Natural killer cell (primary cell): ENCODE measurements at regions not wholly inside any gene's neighbourhood (a gene's known extent, or its start where the extent isn't known, plus 50 kb on each side); places are given as distances from the start of the nearest gene placed in this dataset.

Experiments used
- ATAC-seq, 3 donors: fragments of 150-1000 bp in 2 of 3; fragments of 200-7000 bp in 1 of 3; cut with Tn5 transposase; 1 replicate in 1 of 3; 2 replicates in 2 of 3; pipeline ENCODE4 v1.10.0; 2021; ENCODE audit warnings: mild to moderate bottlenecking in 2 of 3, moderate library complexity in 2 of 3
- DNase-seq, 2 donors: peaks; one replicate each; pipeline versions ENCODE4 v3.0.0 to v3.0.0-alpha.2; 2013 to 2021; ENCODE audit warnings: mixed read lengths in 1 of 2
- H3K27ac ChIP-seq: one replicate; pipeline ENCODE4 v1.5.1; 2013; ENCODE audit warnings: mild to moderate bottlenecking, low read length
- H3K27me3 ChIP-seq: one replicate; pipeline ENCODE4 v1.6.1; 2013; ENCODE audit warnings: low read length; ENCODE audit not compliant: control insufficient read depth, insufficient read depth
- H3K36me3 ChIP-seq: one replicate; pipeline ENCODE4 v1.6.1; 2013; ENCODE audit warnings: low read length; ENCODE audit not compliant: control insufficient read depth, insufficient read depth
- H3K4me1 ChIP-seq: one replicate; pipeline ENCODE4 v1.6.1; 2013; ENCODE audit warnings: low read length; ENCODE audit not compliant: control insufficient read depth, insufficient read depth
- H3K4me3 ChIP-seq: one replicate; pipeline ENCODE4 v1.5.1; 2013; ENCODE audit warnings: low read length
- H3K9me3 ChIP-seq: one replicate; pipeline ENCODE4 v1.6.1; 2013; ENCODE audit warnings: low read length; ENCODE audit not compliant: control insufficient read depth, insufficient read depth
- H3K27ac Mint-ChIP-seq, 2 donors: one replicate each; pipeline ENCODE4 v1.8.0; 2022; ENCODE audit warnings: mild to moderate bottlenecking in 2 of 2, mixed read lengths in 2 of 2, moderate library complexity in 1 of 2
- H3K27me3 Mint-ChIP-seq, 2 donors: one replicate each; pipeline ENCODE4 v1.8.0; 2022; ENCODE audit warnings: low read depth in 2 of 2, mixed read lengths in 2 of 2
- H3K36me3 Mint-ChIP-seq: one replicate; pipeline ENCODE4 v1.8.0; 2022; ENCODE audit warnings: mixed read lengths
- H3K4me1 Mint-ChIP-seq, 2 donors: one replicate each; pipeline ENCODE4 v1.8.0; 2022; ENCODE audit warnings: mixed read lengths in 2 of 2
- H3K4me3 Mint-ChIP-seq: one replicate; pipeline ENCODE4 v1.8.0; 2022; ENCODE audit warnings: mild to moderate bottlenecking, moderate library complexity, mixed read lengths
- H3K9me3 Mint-ChIP-seq, 2 donors: one replicate each; pipeline ENCODE4 v1.8.0; 2022; ENCODE audit warnings: mixed read lengths in 2 of 2
- WGBS: methylation state at CpG from one replicate; pipeline ENCODE4 v1.1.7; 2013; ENCODE audit warnings: missing lambda C conversion rate; ENCODE audit not compliant: insufficient coverage; 5-methylcytosine and 5-hydroxymethylcytosine counted together
- intact Hi-C: fragments of 100-400 bp; cut with micrococcal nuclease; formaldehyde crosslinking; loops from one replicate; pipeline ENCODE4 v1.14.2; 2022
- TF ChIP-seq, protein P1 (sequence below): fragments of 200-600 bp; IDR thresholded peaks from one replicate; pipeline ENCODE4 v1.8.0; 2022; ENCODE audit warnings: antibody characterized with exemption

DNA sequence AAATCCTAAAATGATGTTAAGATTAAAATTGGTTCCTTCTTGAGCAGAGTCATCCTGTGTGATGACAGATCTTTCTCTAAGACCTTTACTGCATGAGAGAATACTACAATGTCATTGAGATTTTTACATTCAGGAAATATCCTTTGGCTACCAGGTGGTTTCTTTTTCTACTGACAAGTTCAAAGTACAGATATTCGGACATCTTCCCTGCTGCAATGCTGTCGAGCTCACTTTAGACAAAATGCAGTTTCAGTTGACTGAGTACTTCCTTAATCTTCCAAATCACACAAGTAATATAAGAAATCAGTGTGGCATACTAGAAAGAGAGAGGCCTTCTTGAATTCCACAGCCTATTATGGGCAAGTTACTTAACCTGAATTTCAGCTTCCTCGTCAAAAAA is 207.9 kb upstream of the ACVR2A start:
- WGBS = 39% methylated on average over 3 of the region's 3 CpGs
- Mint-ChIP-seq H3K9me3 (peaks cover 0 to 3% of the 10 kb centered on the region in 2 donors), H3K4me3 (no peak overlapping the region), H3K27me3 (peaks cover 0 to 7% of the 10 kb centered on the region in 2 donors), H3K27ac (no peak overlapping the region), H3K4me1 (no peaks in the 10 kb centered on the region), H3K36me3 (no peaks in the 10 kb centered on the region)
- Histone ChIP-seq H3K36me3 (no peaks in the 10 kb centered on the region), H3K27me3 (no peaks in the 10 kb centered on the region), H3K4me3 (no peak overlapping the region), H3K4me1 (no peaks in the 10 kb centered on the region), H3K27ac (no peak overlapping the region), H3K9me3 (no peaks in the 10 kb centered on the region)
- ATAC-seq (no peak), DNase-seq (no peak)
- TF ChIP-seq, protein P1, sequence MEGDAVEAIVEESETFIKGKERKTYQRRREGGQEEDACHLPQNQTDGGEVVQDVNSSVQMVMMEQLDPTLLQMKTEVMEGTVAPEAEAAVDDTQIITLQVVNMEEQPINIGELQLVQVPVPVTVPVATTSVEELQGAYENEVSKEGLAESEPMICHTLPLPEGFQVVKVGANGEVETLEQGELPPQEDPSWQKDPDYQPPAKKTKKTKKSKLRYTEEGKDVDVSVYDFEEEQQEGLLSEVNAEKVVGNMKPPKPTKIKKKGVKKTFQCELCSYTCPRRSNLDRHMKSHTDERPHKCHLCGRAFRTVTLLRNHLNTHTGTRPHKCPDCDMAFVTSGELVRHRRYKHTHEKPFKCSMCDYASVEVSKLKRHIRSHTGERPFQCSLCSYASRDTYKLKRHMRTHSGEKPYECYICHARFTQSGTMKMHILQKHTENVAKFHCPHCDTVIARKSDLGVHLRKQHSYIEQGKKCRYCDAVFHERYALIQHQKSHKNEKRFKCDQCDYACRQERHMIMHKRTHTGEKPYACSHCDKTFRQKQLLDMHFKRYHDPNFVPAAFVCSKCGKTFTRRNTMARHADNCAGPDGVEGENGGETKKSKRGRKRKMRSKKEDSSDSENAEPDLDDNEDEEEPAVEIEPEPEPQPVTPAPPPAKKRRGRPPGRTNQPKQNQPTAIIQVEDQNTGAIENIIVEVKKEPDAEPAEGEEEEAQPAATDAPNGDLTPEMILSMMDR = no peak
- intact Hi-C loops = no loop called here

DNA sequence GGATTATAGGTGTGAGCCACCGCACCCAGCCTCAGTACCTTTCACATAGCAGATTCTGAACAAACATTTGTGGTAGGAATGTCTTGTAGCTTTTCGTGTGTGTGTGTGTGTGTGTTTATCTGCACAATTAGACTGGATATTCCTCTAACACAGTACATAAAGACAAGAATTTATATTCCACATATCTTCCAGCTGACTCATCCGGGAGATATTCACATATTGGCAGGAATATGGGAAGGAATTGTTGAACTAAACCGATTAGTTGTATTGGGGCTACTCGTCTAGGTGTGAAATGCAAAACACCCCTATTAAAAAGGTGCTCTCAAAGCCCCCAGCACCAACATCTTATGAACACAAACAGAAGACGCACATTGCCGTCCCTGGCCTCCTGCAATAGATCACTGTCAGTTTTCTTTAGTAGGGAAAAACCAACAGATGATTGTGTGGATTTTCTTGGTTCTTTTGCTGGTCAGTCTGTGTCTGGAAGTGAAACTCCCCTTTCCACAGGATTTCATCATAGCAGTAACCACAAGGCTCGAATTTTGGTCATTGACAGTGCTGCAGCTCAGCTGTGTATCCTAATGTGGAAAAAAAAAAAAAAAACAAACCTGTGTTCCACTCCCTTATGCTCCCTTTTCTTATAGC is 208.5 kb upstream of the ACVR2A start:
- ATAC-seq (no peak), DNase-seq (no peak)
- H3K36me3 Mint-ChIP-seq = no peaks in the 10 kb centered on the region
- intact Hi-C loops = no loop called here
- Histone ChIP-seq H3K9me3 (no peaks in the 10 kb centered on the region), H3K27ac (no peak overlapping the region), H3K36me3 (no peaks in the 10 kb centered on the region), H3K4me1 (no peaks in the 10 kb centered on the region), H3K4me3 (no peak overlapping the region), H3K27me3 (no peaks in the 10 kb centered on the region)
- peaks cover 0 to 7% of the 10 kb centered on the region in 2 donors for H3K27me3 Mint-ChIP-seq
- H3K4me3 Mint-ChIP-seq = no peak overlapping the region
- TF ChIP-seq, protein P1 = no peak
- no peaks in the 10 kb centered on the region for H3K4me1 Mint-ChIP-seq
- WGBS = 50% methylated on average over 2 of the region's 8 CpGs
- H3K27ac Mint-ChIP-seq = no peak overlapping the region
- H3K9me3 Mint-ChIP-seq = no peaks in the 10 kb centered on the region

GRCh38 chr2:147634826-147635225 is 210.0 kb upstream of the ACVR2A start:
- H3K9me3 Mint-ChIP-seq = peaks cover 0 to 2% of the 10 kb centered on the region in 2 donors
- WGBS = 90% methylated on average over 2 of the region's 2 CpGs
- peaks cover 3 to 7% of the 10 kb centered on the region in 2 donors for H3K27me3 Mint-ChIP-seq
- Histone ChIP-seq H3K27me3 (no peaks in the 10 kb centered on the region), H3K4me1 (no peaks in the 10 kb centered on the region), H3K4me3 (no peak overlapping the region), H3K9me3 (no peaks in the 10 kb centered on the region), H3K27ac (no peak overlapping the region), H3K36me3 (no peaks in the 10 kb centered on the region)
- no peak for ATAC-seq
- no peak for DNase-seq
- intact Hi-C loops = no loop called here
- TF ChIP-seq, protein P1 = no peak
- no peaks in the 10 kb centered on the region for H3K4me1 Mint-ChIP-seq
- no peak overlapping the region for H3K27ac Mint-ChIP-seq
- H3K36me3 Mint-ChIP-seq = no peaks in the 10 kb centered on the region
- H3K4me3 Mint-ChIP-seq = no peak overlapping the region

DNA sequence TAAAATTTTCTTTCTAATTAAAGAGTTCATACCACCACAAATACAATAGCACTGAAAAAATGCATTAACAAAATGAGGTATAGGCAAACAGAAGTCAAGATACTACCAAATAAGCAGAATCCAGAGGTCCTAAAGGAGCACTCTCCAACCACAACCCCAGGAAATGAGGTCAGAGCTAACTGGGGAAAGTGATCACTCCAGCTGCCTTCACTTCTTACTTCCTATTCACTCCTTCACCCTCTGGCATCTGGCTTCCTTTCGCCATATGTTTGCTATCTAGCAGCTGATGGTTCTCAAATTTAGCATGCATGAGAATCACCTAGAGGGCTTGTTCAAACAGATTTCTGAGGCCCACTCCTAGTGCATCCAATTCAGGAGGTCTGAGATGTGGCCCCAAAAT is 212.6 kb upstream of the ACVR2A start:
- no peak overlapping the region for H3K4me3 ChIP-seq
- Mint-ChIP-seq H3K4me3 (no peak overlapping the region), H3K27ac (no peak overlapping the region), H3K9me3 (peaks cover 0 to 2% of the 10 kb centered on the region in 2 donors), H3K36me3 (no peaks in the 10 kb centered on the region), H3K4me1 (peaks cover 0 to 6% of the 10 kb centered on the region in 2 donors), H3K27me3 (peaks cover 0 to 3% of the 10 kb centered on the region in 2 donors)
- TF ChIP-seq, protein P1 = no peak
- ATAC-seq (no peak), DNase-seq (no peak)
- no peaks in the 10 kb centered on the region for H3K27me3 ChIP-seq
- intact Hi-C loops = no loop called here
- 85% methylated on average over 1 of the region's 1 CpG for WGBS
- no peaks in the 10 kb centered on the region for H3K4me1 ChIP-seq
- no peaks in the 10 kb centered on the region for H3K9me3 ChIP-seq
- no peak overlapping the region for H3K27ac ChIP-seq
- no peaks in the 10 kb centered on the region for H3K36me3 ChIP-seq
